ENCODE measurements at regions not wholly inside any gene's neighbourhood (a gene's known extent, or its start where the extent isn't known, plus 50 kb on each side); places are given as distances from the start of the nearest gene placed in this dataset.
"Not testable (repeated sequence)": the region's sequence is repeated elsewhere in the genome, so short reads cannot be mapped to it uniquely, and the experiment has no call there.

- no peak for DNase-seq (ENCODE audit: low spot score)
Measured at GRCh38 chr1:194693244-194693643, 1506.8 kb upstream of the B3GALT2 start.

- DNase-seq (ENCODE audit: low spot score): no peak
Measured at GRCh38 chr1:194684636-194685035, 1498.2 kb upstream of the B3GALT2 start.

GRCh38 chr1:194658090-194658439 is 1471.7 kb upstream of the B3GALT2 start:
- no peak for DNase-seq (ENCODE audit: low spot score)

- no peak for DNase-seq (ENCODE audit: low spot score)
Measured at GRCh38 chr1:194654956-194655355, 1468.5 kb upstream of the B3GALT2 start.

DNA sequence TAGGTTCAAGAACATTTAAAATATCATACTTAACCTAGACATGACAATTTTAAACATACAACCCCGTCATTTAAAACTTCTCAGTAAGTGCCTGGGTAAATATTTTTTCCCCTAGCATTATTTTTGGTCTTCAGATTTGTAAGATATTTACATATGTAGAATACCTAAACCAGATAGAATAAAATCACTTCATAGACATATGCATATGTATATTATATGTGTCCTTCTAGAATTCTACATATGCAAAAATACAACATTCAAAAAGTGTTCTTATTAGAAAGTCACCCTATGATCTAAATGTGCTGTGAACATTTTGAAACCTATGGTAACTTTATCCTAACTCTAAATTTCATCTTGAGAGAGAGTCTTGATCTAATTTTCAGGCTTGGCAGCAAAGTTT is 1467.0 kb upstream of the B3GALT2 start:
- DNase-seq (ENCODE audit: low spot score): no peak

DNA sequence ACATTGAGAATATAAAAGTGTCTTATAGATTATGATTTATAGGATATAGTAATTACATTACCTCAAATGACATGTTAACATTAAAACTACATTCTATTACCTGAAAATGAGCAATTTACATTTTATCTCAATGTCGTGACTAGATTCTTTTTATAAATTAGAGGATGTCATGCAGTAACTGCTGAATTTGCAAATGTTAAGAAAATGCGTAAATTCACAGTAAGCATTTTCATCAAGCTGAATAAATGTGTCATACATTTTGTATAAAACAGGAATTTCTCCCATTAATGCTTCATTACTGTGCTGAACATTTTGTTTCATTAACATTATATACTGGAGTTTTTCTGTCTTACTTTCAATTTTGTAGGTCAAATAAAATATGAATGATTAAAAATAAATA is 1460.7 kb upstream of the B3GALT2 start:
- no peak for DNase-seq (ENCODE audit: low spot score)

DNA sequence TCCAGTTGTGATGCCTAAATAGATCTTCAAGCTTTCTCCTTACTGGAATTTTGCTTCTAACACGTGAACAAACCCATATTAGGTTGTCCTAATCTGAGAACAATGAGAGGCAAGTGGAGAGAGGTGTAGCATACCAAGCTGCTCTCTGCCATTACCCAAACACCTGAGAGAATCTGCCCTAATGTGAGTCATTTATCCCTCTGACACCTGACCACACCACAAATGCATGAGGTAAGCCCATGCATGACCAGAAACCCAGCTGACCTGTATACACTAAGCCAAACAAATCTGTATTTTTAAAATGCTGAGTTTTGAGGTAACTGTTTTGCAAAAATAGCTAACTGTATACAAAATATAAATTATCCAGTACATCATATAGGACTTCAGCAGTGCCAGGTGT is 1458.1 kb upstream of the B3GALT2 start:
- no peak for DNase-seq (ENCODE audit: low spot score)

- no peak for DNase-seq (ENCODE audit: low spot score)
Measured at GRCh38 chr1:194640322-194640721, 1453.9 kb upstream of the B3GALT2 start.

GRCh38 chr1:194629011-194629410 is 1442.6 kb upstream of the B3GALT2 start:
- no peak for DNase-seq (ENCODE audit: low spot score)

GRCh38 chr1:194624833-194625232 is 1438.4 kb upstream of the B3GALT2 start:
- no peak for DNase-seq (ENCODE audit: low spot score)

DNA sequence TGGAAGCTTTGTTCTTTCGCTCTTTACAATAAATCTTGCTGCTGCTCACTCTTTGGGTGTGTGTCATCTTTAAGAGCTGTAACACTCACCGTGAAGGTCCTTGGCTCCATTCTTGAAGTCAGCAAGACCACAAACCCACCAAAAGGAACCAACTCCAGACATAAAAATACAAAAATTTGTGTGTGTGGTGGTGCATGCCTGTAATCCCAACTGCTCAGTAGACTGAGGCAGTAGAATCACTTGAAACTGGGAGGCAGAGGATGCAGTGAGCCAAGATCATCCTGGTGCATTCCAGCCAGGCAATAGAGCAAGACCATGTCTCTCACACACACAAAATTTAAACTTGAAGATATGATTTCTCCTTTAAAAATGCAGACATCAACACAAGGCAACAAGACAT is 1431.7 kb upstream of the B3GALT2 start:
- no peak for DNase-seq (ENCODE audit: low spot score)

DNA sequence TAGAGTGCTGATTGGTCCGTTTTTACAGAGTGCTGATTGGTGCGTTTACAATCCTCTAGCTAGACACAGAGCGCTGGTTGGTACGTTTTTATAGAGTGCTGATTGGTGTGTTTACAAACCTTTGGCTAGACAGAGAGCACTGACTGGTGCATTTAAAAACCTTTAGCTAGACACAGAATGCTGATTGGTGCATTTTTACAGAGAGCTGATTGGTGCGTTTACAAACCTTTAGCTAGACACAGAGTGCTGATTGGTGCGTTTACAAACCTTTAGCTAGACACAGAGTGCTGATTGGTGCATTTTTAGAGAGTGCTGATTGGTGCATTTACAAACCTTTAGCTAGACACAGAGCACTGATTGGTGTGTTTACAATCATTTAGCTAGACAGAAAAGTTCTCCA is 1430.9 kb upstream of the B3GALT2 start:
- DNase-seq (ENCODE audit: low spot score): not testable (repeated sequence)

GRCh38 chr1:194616835-194617234 is 1430.4 kb upstream of the B3GALT2 start:
- no peak for DNase-seq (ENCODE audit: low spot score)

- no peak for DNase-seq (ENCODE audit: low spot score)
Measured at GRCh38 chr1:194602184-194602583, 1415.8 kb upstream of the B3GALT2 start.

GRCh38 chr1:194600716-194601115 is 1414.3 kb upstream of the B3GALT2 start:
- no peak for DNase-seq (ENCODE audit: low spot score)

GRCh38 chr1:194598098-194598497 is 1411.7 kb upstream of the B3GALT2 start:
- no peak for DNase-seq (ENCODE audit: low spot score)

- DNase-seq (ENCODE audit: low spot score): no peak
Measured at GRCh38 chr1:194586302-194586701, 1399.9 kb upstream of the B3GALT2 start.

DNA sequence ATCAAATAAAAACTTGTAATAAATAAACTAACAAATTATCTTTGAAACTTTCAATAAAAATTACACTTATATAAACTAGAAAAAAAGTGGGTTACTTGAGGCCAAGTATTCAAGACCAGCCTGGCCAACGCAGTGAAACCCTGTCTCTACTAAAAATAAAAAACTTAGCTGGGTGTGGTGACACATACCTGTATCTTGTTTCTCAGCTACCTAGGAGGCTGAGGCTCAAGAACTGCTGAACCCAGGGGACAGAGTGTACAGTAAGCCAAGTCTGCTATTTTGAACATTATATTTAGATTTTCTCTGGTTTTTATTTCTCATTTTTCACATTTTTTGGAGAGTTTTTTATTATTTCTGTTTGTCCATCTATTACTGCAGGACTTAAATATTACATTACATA is 1397.6 kb upstream of the B3GALT2 start:
- DNase-seq (ENCODE audit: low spot score): no peak

DNA sequence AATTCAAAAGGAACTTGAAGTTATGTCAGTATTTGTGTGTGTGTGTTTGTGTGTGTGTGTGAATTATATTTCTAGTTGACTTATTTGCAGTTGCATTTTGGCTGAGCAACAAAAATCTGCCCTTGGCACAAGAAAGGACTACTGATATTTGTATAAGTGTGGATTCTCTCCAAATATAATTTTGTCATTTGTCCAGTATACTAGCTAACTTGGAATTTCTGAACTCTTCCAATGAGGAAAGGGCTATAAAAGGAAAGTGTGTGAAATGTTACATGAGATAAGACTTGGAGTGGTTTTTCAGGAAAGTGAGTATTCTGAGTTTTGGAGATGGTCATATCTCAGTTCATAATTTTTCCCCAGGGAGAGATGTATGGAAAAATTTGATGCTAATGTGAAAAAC is 1384.1 kb upstream of the B3GALT2 start:
- no peak for DNase-seq (ENCODE audit: low spot score)

GRCh38 chr1:194568610-194569009 is 1382.2 kb upstream of the B3GALT2 start:
- no peak for DNase-seq (ENCODE audit: low spot score)

- DNase-seq (ENCODE audit: low spot score): no peak
Measured at GRCh38 chr1:194548071-194548470, 1361.7 kb upstream of the B3GALT2 start.

DNA sequence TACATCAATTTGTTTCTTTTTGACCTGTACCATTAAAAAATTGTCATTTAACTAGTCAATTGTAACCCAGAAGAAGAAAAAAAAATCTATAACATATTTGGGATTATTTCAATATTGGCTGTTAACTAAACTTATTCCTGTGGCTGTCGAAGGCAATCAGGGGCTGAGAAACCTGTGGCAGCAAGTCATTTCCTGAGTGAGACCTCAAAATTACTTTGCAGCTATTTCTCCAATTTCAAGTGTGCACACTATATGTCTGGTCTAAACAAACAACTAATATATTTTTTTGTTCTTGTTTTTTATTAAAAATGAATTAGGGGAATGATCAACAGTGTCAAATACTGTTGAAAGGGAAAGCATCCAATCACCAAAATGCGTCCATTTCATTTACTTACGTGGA is 1357.6 kb upstream of the B3GALT2 start:
- DNase-seq (ENCODE audit: low spot score): no peak

- DNase-seq (ENCODE audit: low spot score): no peak
Measured at GRCh38 chr1:194538453-194538852, 1352.0 kb upstream of the B3GALT2 start.

- no peak for DNase-seq (ENCODE audit: low spot score)
Measured at GRCh38 chr1:194537521-194537920, 1351.1 kb upstream of the B3GALT2 start.

GRCh38 chr1:194535369-194535768 is 1349.0 kb upstream of the B3GALT2 start:
- DNase-seq (ENCODE audit: low spot score): no peak
